Natural killer cell (primary cell): ENCODE measurements at regions not wholly inside any gene's neighbourhood (a gene's known extent, or its start where the extent isn't known, plus 50 kb on each side); places are given as distances from the start of the nearest gene placed in this dataset.

Experiments used
- ATAC-seq, 3 donors: fragments of 150-1000 bp in 2 of 3; fragments of 200-7000 bp in 1 of 3; cut with Tn5 transposase; 1 replicate in 1 of 3; 2 replicates in 2 of 3; pipeline ENCODE4 v1.10.0; 2021; ENCODE audit warnings: mild to moderate bottlenecking in 2 of 3, moderate library complexity in 2 of 3
- DNase-seq, 2 donors: peaks; one replicate each; pipeline versions ENCODE4 v3.0.0 to v3.0.0-alpha.2; 2013 to 2021; ENCODE audit warnings: mixed read lengths in 1 of 2
- H3K27ac ChIP-seq: one replicate; pipeline ENCODE4 v1.5.1; 2013; ENCODE audit warnings: mild to moderate bottlenecking, low read length
- H3K27me3 ChIP-seq: one replicate; pipeline ENCODE4 v1.6.1; 2013; ENCODE audit warnings: low read length; ENCODE audit not compliant: control insufficient read depth, insufficient read depth
- H3K36me3 ChIP-seq: one replicate; pipeline ENCODE4 v1.6.1; 2013; ENCODE audit warnings: low read length; ENCODE audit not compliant: control insufficient read depth, insufficient read depth
- H3K4me1 ChIP-seq: one replicate; pipeline ENCODE4 v1.6.1; 2013; ENCODE audit warnings: low read length; ENCODE audit not compliant: control insufficient read depth, insufficient read depth
- H3K4me3 ChIP-seq: one replicate; pipeline ENCODE4 v1.5.1; 2013; ENCODE audit warnings: low read length
- H3K9me3 ChIP-seq: one replicate; pipeline ENCODE4 v1.6.1; 2013; ENCODE audit warnings: low read length; ENCODE audit not compliant: control insufficient read depth, insufficient read depth
- H3K27ac Mint-ChIP-seq, 2 donors: one replicate each; pipeline ENCODE4 v1.8.0; 2022; ENCODE audit warnings: mild to moderate bottlenecking in 2 of 2, mixed read lengths in 2 of 2, moderate library complexity in 1 of 2
- H3K27me3 Mint-ChIP-seq, 2 donors: one replicate each; pipeline ENCODE4 v1.8.0; 2022; ENCODE audit warnings: low read depth in 2 of 2, mixed read lengths in 2 of 2
- H3K36me3 Mint-ChIP-seq: one replicate; pipeline ENCODE4 v1.8.0; 2022; ENCODE audit warnings: mixed read lengths
- H3K4me1 Mint-ChIP-seq, 2 donors: one replicate each; pipeline ENCODE4 v1.8.0; 2022; ENCODE audit warnings: mixed read lengths in 2 of 2
- H3K4me3 Mint-ChIP-seq: one replicate; pipeline ENCODE4 v1.8.0; 2022; ENCODE audit warnings: mild to moderate bottlenecking, moderate library complexity, mixed read lengths
- H3K9me3 Mint-ChIP-seq, 2 donors: one replicate each; pipeline ENCODE4 v1.8.0; 2022; ENCODE audit warnings: mixed read lengths in 2 of 2
- WGBS: methylation state at CpG from one replicate; pipeline ENCODE4 v1.1.7; 2013; ENCODE audit warnings: missing lambda C conversion rate; ENCODE audit not compliant: insufficient coverage; 5-methylcytosine and 5-hydroxymethylcytosine counted together
- intact Hi-C: fragments of 100-400 bp; cut with micrococcal nuclease; formaldehyde crosslinking; loops from one replicate; pipeline ENCODE4 v1.14.2; 2022
- TF ChIP-seq, protein P1 (sequence below): fragments of 200-600 bp; IDR thresholded peaks from one replicate; pipeline ENCODE4 v1.8.0; 2022; ENCODE audit warnings: antibody characterized with exemption

DNA sequence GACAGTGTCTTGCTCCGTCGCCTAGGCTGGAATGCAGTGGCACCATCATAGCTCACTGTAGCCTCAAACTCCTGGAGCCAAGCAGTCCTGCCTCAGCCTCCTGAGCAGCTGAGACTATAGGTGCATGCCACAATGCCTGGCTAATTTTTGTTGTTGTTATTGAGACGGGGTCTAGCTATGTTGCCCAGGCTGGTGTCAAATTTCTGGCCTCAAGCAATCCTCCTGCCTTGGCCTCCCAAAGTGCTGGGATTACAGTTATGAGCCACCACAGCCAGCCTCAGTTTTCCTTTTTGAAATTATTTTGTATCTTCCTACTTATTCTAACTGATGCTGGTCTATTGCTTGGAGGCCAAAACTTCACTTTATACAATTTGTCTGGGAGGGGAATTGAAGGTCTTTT is 436.1 kb downstream of the UTRN start:
- Mint-ChIP-seq H3K9me3 (peaks cover 0 to 3% of the 10 kb centered on the region in 2 donors), H3K27ac (peak overlapping the region; percentile 58 to 73), H3K27me3 (no peaks in the 10 kb centered on the region), H3K4me3 (no peak overlapping the region), H3K4me1 (peaks cover 43 to 62% of the 10 kb centered on the region in 2 donors), H3K36me3 (peaks cover 7% of the 10 kb centered on the region)
- WGBS = 99% methylated on average over 3 of the region's 3 CpGs
- Histone ChIP-seq H3K4me1 (peaks cover 6% of the 10 kb centered on the region), H3K27me3 (no peaks in the 10 kb centered on the region), H3K36me3 (peaks cover 14% of the 10 kb centered on the region), H3K4me3 (no peak overlapping the region), H3K27ac (no peak overlapping the region), H3K9me3 (no peaks in the 10 kb centered on the region)
- intact Hi-C loops = loop anchor here (5.0 kb wide), 1 partner anchor 139 kb away; no protein-coding TSS in a partner anchor
- DNase-seq (no peak), ATAC-seq (no peak)
- TF ChIP-seq, protein P1, sequence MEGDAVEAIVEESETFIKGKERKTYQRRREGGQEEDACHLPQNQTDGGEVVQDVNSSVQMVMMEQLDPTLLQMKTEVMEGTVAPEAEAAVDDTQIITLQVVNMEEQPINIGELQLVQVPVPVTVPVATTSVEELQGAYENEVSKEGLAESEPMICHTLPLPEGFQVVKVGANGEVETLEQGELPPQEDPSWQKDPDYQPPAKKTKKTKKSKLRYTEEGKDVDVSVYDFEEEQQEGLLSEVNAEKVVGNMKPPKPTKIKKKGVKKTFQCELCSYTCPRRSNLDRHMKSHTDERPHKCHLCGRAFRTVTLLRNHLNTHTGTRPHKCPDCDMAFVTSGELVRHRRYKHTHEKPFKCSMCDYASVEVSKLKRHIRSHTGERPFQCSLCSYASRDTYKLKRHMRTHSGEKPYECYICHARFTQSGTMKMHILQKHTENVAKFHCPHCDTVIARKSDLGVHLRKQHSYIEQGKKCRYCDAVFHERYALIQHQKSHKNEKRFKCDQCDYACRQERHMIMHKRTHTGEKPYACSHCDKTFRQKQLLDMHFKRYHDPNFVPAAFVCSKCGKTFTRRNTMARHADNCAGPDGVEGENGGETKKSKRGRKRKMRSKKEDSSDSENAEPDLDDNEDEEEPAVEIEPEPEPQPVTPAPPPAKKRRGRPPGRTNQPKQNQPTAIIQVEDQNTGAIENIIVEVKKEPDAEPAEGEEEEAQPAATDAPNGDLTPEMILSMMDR = no peak

DNA sequence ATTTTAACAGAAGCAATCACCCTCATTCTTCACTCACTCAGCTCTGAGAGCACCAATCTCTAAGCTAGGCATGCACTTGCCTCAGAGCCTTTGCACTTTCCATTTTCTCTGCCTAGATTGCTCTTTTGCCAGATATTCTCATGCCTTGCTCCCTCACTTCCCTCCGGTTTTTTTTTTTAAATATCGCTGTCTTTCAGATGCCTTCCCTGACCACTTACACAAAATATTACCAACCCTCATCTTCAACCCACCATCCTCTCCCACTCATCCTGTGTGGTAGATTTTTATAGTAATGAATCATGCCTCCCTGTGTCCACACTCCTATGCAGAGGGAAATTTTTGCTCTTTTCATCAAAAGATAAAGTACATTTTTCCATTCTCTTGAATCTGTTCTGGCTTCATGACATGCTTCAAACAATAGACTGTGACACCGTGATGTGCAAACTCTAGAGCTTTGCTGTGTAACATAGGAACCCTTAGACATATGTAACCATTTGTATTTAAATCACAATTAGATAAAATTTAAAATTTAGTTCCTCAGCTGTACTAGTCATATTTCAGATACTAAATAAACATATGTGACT is 437.1 kb downstream of the UTRN start:
- ATAC-seq = no peak
- no peak for DNase-seq
- peaks cover 7% of the 10 kb centered on the region for H3K36me3 Mint-ChIP-seq
- H3K27ac Mint-ChIP-seq = peak overlapping the region; percentile 58 to 73
- Histone ChIP-seq H3K27ac (no peak overlapping the region), H3K4me3 (no peak overlapping the region), H3K36me3 (peaks cover 14% of the 10 kb centered on the region), H3K9me3 (no peaks in the 10 kb centered on the region), H3K27me3 (no peaks in the 10 kb centered on the region), H3K4me1 (peaks cover 8% of the 10 kb centered on the region)
- H3K4me1 Mint-ChIP-seq = peaks cover 52 to 71% of the 10 kb centered on the region in 2 donors
- H3K4me3 Mint-ChIP-seq = no peak overlapping the region
- intact Hi-C loops = loop anchor here (5.0 kb wide), 1 partner anchor 140 kb away; no protein-coding TSS in a partner anchor
- WGBS = 83% methylated on average over 3 of the region's 3 CpGs
- H3K9me3 Mint-ChIP-seq = peaks cover 0 to 3% of the 10 kb centered on the region in 2 donors
- TF ChIP-seq, protein P1 = no peak
- no peaks in the 10 kb centered on the region for H3K27me3 Mint-ChIP-seq

DNA sequence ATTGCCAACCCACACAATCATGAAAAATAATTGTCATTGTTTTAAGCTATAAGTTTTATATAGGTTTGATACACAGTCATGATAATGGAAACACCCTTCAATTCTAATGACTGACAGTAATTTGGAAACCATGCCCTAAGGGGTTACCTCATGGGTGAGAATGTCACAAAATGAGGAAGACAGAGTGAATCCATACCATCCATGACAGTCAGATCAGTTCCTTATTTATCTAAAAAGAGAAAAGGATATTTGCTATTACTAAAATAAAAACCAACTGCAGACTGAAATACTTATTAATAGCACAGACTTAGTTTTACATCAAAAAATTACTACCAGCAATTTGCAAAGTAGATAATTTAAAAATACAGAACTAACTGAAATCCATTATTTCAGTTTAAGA is 437.8 kb downstream of the UTRN start:
- H3K9me3 ChIP-seq = no peaks in the 10 kb centered on the region
- DNase-seq (no peak), ATAC-seq (no peak)
- peaks cover 53 to 73% of the 10 kb centered on the region in 2 donors for H3K4me1 Mint-ChIP-seq
- no peaks in the 10 kb centered on the region for H3K27me3 ChIP-seq
- TF ChIP-seq, protein P1 = no peak
- H3K4me1 ChIP-seq = peaks cover 8% of the 10 kb centered on the region
- no peak overlapping the region for H3K4me3 ChIP-seq
- H3K27me3 Mint-ChIP-seq = no peaks in the 10 kb centered on the region
- H3K27ac Mint-ChIP-seq = peak overlapping the region in 1 of 2 donors; percentile 73
- peaks cover 14% of the 10 kb centered on the region for H3K36me3 ChIP-seq
- peaks cover 7% of the 10 kb centered on the region for H3K36me3 Mint-ChIP-seq
- peaks cover 0 to 3% of the 10 kb centered on the region in 2 donors for H3K9me3 Mint-ChIP-seq
- intact Hi-C loops = loop anchor here (5.0 kb wide), 1 partner anchor 141 kb away; no protein-coding TSS in a partner anchor
- no peak overlapping the region for H3K27ac ChIP-seq
- H3K4me3 Mint-ChIP-seq = no peak overlapping the region

DNA sequence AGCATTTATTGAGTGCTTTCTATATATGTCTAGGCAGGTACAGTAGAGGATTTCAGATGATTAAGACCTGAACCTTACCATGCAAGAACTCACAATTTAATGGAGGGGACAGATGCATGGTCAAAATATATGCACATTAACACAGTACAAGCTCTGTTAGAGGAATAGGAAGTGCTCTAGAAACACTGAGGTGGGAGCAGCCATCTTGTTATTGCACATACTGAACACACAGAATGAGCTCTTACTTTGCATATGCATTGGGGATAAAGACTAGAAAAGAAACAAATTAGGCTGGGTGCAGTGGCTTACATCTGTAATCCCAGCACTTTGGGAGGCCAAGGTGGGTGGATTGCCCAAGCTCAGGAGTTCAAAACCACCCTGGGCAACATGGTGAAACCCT is 438.3 kb downstream of the UTRN start:
- peak overlapping the region; percentile 13 to 73 for H3K27ac Mint-ChIP-seq
- H3K4me3 Mint-ChIP-seq = no peak overlapping the region
- TF ChIP-seq, protein P1 = no peak
- no peak for DNase-seq
- Histone ChIP-seq H3K9me3 (no peaks in the 10 kb centered on the region), H3K27ac (no peak overlapping the region), H3K4me3 (no peak overlapping the region), H3K36me3 (peaks cover 14% of the 10 kb centered on the region), H3K27me3 (no peaks in the 10 kb centered on the region), H3K4me1 (peaks cover 8% of the 10 kb centered on the region)
- intact Hi-C loops = loop anchor here (5.0 kb wide), 1 partner anchor 141 kb away; no protein-coding TSS in a partner anchor
- no peak for ATAC-seq
- no peaks in the 10 kb centered on the region for H3K27me3 Mint-ChIP-seq
- peaks cover 7% of the 10 kb centered on the region for H3K36me3 Mint-ChIP-seq
- peaks cover 0 to 3% of the 10 kb centered on the region in 2 donors for H3K9me3 Mint-ChIP-seq
- H3K4me1 Mint-ChIP-seq = peaks cover 53 to 72% of the 10 kb centered on the region in 2 donors
